IPS DF 19.7 (cell line): ENCODE measurements at regions not wholly inside any gene's neighbourhood (a gene's known extent, or its start where the extent isn't known, plus 50 kb on each side); places are given as distances from the start of the nearest gene placed in this dataset.

Experiments
- DNase-seq: peaks from one replicate; pipeline ENCODE4 v3.0.0-alpha.2; 2013; ENCODE audit warnings: low read depth, low spot score

- no peak for DNase-seq
Measured at GRCh38 chr10:58885146-58885545, 291.3 kb upstream of the PHYHIPL start.

DNA sequence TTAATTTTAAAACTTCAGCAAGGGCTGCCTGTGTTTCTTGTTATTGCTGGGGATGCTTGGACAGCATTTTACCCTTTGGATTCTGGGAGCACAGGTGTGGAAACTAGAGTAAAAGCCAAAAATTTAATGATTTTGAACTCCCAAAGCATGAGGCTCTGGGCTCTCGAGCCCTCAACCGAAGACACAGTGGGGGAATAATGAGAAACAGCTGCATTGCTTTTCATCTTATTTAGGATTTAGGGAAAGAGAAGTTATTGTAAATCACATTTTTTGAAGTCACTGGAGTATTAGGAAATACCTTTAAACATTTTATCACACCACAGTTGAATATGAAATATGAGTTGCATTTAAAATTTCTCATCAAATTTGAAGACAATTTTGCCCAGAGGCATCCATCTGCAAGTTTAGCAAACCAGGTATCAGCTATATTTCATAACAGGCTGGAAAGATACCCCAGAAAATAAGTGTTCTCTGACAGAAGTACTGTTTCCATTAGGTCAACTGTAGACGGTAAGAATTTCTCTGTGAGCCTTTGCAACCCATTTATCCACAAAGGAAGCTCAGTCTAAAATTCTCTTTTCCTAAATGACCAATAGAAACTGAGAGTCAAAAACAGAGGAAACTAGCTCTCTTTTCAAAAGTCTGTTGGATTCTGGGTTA is 290.6 kb upstream of the PHYHIPL start:
- no peak for DNase-seq

DNA sequence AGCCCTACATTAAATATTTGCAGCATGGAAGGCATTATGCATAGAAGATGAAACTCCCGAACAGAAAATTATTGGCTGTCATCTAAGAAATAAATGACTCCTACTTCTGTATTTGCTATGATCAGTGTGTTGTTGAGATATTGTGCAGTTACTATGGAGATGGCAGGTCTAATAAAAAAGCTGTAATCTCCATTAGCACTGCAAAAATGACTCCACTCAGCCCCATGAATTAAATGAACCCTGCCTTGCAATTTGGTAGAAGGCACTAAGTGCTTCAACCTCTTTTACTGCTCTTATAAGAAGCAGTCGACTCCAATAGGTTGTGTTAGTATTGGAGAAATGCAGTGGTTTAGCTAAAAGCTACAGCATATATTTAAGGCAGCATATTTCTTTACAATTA is 290.0 kb upstream of the PHYHIPL start:
- no peak for DNase-seq

- DNase-seq = no peak
Measured at GRCh38 chr10:58887474-58887873, 289.0 kb upstream of the PHYHIPL start.

DNA sequence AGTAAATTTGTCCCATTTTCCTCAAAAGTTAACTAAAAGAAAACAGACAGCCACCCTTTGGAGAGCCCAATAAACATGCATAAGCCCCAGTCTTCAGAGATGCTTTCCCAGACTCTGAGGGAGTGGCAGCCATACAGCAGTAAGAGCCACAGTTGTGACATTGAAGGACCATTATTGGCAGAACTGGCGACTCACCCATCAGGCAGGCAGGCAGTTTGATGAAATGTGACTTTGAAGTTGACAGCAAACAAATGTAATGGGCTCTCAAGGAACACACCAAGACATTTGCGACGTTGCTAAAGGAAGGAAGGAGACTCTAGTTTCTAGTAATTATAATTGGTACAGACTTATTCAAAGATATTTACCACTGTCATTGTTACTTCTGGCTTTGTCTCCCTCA is 287.5 kb upstream of the PHYHIPL start:
- no peak for DNase-seq

DNA sequence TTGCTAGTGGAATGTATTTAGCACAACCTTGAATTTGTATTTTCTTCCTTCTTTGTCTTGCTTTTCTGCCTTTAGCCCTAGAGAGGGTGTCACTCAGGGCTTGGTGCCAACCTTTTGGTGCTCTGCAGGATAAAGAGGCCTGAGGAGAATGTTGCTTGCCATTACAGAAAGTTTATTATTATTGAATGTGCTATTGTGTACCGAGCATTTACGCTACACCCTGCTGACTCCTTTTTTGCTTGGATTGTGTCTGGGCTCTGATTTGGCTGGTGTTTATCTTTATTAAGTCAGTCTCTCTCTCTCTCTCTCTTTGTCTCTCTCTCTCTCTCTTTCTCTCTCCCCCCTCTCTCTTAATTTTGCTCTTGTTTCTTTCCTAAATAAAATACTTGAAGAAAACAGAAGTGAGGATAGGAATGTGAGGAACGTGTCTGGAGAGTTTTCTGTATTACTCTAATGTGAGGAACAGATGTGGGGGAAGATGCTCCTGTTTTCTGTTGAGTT is 284.4 kb upstream of the PHYHIPL start:
- no peak for DNase-seq

DNA sequence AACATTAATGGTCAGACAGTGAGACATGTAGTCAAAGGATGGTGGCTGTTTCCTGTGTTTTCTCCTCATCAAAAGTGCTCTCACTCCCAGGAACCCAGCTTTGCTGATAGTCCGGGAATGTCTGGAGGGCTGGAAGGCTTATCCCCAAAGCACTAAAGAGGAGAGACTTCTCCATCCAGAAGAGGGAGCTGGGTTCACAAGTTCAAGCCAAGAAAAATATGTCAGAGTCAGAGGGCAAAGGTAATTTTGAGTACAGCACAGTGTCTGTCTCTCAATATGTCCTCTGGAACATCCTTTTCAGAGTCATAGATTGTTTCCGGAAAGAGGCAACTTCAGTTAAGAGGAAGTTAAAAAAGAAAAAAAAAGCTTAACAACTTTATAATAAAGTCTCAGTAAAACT is 281.5 kb upstream of the PHYHIPL start:
- no peak for DNase-seq

DNA sequence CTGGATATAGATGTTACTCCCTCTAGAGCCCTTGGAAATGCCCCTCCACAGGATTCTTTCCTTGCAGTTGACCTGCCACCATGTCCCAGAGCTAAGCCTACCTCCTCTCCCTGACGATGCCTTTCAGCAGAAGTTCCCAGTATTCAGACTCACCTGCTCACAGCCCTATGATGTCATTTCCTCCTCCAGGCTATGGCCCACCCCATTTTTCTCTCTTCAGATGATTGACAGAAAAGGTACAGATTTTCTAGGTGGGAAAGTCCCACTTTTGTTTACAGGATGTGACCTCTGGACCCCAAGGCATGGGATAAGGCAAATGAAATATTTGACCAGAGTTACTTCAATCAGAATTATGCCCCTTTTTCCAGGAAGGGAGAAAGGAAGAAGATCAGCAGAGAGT is 280.2 kb upstream of the PHYHIPL start:
- DNase-seq = no peak

GRCh38 chr10:58897236-58897635 is 279.2 kb upstream of the PHYHIPL start:
- DNase-seq = no peak

DNA sequence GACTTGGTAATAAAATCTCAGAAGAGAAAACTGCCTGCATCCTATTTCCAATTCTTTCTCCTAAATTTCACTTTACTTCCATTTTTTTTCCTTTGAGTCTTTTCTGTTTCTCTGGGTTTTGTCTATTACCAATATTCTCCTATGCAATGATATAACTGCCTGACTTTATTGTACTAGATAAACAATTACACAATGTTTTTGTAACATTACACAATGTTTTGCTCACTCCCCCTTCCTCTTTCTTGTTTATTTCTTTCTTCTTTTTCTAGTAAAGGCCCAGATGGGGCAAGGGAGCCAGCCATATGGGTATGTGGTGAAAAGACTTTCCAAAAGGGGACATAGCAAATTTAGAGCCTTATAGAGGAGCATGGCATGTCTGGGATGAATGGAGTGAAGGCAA is 278.7 kb upstream of the PHYHIPL start:
- no peak for DNase-seq

GRCh38 chr10:58898854-58899573 is 277.4 kb upstream of the PHYHIPL start:
- DNase-seq = no peak

GRCh38 chr10:58901092-58901646 is 275.3 kb upstream of the PHYHIPL start:
- no peak for DNase-seq

- no peak for DNase-seq
Measured at GRCh38 chr10:58903071-58903470, 273.4 kb upstream of the PHYHIPL start.

DNA sequence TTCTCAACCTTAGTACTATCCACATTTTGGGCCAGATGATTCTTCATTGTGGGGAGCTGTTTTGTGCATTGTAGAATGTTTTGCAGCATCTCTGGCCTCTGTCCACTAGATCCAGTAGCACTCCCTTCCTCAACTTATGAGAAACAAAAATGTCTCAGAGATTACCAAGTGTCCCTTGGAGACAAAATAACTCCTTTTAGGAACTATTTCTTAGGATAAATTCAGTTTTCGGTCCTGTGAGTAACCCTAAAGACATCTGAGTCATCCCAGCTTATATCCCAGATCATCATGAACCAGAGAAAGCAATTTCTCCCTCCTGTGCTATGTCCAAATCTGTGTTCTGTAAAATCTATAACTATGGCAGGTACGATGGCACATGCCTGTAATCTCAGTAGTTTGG is 266.6 kb upstream of the PHYHIPL start:
- no peak for DNase-seq

DNA sequence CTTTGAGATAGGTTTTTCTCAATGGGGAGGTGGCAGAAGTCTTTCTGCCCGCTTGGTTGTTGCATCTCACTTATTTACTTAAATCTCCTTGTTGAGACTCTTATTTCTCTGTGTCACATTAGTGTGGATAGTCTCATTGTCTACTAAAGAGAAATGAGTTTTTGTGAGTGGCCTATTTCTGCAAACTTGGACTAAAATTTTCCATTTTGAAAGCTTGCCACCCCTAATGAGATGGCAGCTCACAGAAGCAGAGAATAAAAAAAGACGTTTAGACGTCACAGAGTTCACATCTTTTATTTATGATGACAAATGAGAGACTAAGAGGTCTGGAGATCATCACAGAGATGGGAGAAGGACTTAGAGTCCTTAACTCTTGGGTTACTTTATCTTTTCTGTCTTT is 262.7 kb upstream of the PHYHIPL start:
- no peak for DNase-seq

- DNase-seq = no peak
Measured at GRCh38 chr10:58918887-58919286, 257.6 kb upstream of the PHYHIPL start.

DNA sequence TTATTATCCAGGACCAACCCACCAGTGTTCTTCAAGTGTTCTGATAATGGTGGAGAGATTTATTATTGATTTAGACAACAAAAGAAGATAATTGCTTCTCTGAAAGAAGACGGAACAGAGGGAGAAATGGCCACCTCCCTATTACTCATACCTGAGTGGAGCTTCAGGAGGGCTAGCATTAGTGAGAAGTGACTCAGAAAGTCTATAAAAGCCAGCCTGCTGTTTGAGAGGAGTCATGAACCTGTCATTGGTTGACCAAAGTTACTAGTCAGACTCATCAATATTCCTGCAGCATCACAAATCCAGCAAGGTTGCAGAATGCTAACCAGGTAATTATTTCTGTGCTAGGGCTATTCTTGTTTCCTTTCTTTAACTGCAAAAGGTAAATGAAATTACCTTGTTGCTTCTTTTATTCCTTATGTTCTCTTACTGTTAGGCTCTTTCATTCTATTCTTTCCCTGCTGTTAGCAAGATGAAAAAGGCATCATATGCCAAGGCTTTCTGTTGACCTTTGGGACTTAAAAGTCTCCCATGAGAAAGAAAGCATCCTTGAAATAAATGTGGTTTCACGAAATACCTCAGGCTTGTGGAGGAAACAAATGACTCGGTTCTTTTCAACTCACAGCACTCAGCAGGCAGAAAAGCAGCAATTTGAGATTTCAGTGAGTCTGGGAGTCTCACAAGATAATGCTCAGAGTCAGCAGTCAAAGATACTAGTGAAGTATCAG is 256.4 kb upstream of the PHYHIPL start:
- no peak for DNase-seq

GRCh38 chr10:58920655-58921003 is 255.8 kb upstream of the PHYHIPL start:
- no peak for DNase-seq

- no peak for DNase-seq
Measured at GRCh38 chr10:58921421-58921855, 255.0 kb upstream of the PHYHIPL start.

DNA sequence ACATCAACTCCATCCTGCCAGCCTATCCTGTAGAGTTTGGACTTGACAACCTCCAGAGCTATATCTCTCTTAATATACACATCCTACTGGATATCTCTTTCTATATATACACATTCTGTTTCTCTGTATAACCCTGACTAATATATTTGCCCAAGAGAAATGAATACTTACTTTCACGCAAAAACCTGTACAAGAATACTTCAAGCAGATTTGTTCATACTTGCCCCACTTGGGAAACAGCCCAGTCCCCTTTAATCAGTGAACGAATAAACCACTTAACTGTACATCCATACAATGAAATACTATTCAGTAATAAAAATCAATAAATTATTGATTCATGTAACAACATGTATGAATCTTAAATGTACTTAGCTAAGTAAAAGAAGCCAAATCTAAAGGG is 251.1 kb upstream of the PHYHIPL start:
- no peak for DNase-seq

DNA sequence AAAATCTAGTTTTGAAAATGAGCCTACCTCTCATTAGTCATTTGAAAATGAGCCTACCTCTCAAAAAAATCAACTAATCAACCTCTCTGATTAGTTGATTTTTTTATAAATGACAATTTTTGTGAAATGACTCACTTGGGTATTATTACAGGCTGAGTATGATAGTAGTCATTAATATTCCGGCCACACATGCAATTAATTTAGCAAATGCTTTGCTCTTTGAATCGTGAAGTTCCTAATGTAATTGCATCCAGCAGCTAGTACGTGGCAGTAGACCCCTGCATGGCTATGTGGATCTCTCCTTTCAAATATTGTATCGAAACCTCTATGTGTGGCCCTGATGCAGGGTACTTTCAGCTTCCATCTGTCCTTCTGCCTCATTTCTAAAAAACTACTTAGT is 245.9 kb upstream of the PHYHIPL start:
- no peak for DNase-seq

- DNase-seq = no peak
Measured at GRCh38 chr10:58932126-58932525, 244.3 kb upstream of the PHYHIPL start.
